Parathyroid adenoma (tissue), 2 donors: ENCODE measurements at regions not wholly inside any gene's neighbourhood (a gene's known extent, or its start where the extent isn't known, plus 50 kb on each side); places are given as distances from the start of the nearest gene placed in this dataset.

Experiments
- H2AFZ ChIP-seq: fragments of 300-600 bp; sonication (generic); one replicate; pipeline ENCODE4 v1.7.0; 2017; ENCODE audit warnings: antibody characterized with exemption, mild to moderate bottlenecking
- H3K27ac ChIP-seq: fragments of 300-600 bp; sonication (generic); one replicate; pipeline ENCODE4 v1.7.0; 2017
- H3K27me3 ChIP-seq: fragments of 300-600 bp; sonication (generic); one replicate; pipeline ENCODE4 v1.7.0; 2017; ENCODE audit warnings: low read length; ENCODE audit not compliant: control insufficient read depth, insufficient read depth
- H3K36me3 ChIP-seq: fragments of 300-600 bp; sonication (generic); one replicate; pipeline ENCODE4 v1.7.0; 2017; ENCODE audit warnings: low read length; ENCODE audit not compliant: control insufficient read depth, insufficient read depth
- H3K4me1 ChIP-seq: fragments of 300-600 bp; sonication (generic); one replicate; pipeline ENCODE4 v1.7.0; 2017; ENCODE audit warnings: control low read depth
- H3K4me2 ChIP-seq: fragments of 300-600 bp; sonication (generic); one replicate; pipeline ENCODE4 v1.7.0; 2017; ENCODE audit warnings: low read length
- H3K4me3 ChIP-seq: fragments of 300-600 bp; sonication (generic); one replicate; pipeline ENCODE4 v1.7.0; 2017; ENCODE audit warnings: low read depth, low read length
- H3K79me2 ChIP-seq: fragments of 300-600 bp; sonication (generic); one replicate; pipeline ENCODE4 v1.7.0; 2017; ENCODE audit warnings: control low read depth
- H3K9ac ChIP-seq: fragments of 300-600 bp; sonication (generic); one replicate; pipeline ENCODE4 v1.7.0; 2017; ENCODE audit warnings: mild to moderate bottlenecking
- H3K9me3 ChIP-seq: fragments of 300-600 bp; sonication (generic); one replicate; pipeline ENCODE4 v1.7.0; 2017; ENCODE audit warnings: low read length; ENCODE audit not compliant: control insufficient read depth
- TF ChIP-seq, protein P1 (sequence below): fragments of 300-600 bp; sonication (generic); IDR thresholded peaks from one replicate; pipeline ENCODE4 v1.7.0; 2017; ENCODE audit warnings: antibody characterized with exemption, mild to moderate bottlenecking
- donor health status: primary hyperparathyroidism.

DNA sequence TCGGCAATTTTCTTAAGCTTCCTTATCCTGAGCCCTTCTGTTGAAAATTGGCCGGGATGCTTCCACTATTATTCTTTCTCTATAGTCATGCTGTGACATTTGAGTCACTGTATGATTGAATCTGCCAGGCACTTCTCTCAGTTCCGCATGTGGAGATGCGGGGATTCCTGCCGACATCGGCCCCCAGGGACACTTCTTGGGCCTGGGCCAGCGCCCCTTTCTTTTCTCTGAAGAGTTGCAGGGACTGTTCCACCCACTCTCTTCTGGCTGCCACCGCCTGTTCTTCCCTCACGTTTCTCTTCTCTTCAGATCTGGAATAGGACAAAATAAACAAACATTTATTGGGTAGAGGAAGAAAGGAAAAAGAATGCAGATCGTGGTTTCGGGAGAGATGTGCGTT, 310.1 kb downstream of the ETNK1 start:
- Histone ChIP-seq H3K4me2 (no peak overlapping the region), H3K79me2 (no peaks in the 10 kb centered on the region), H3K9me3 (no peaks in the 10 kb centered on the region), H3K9ac (no peak overlapping the region), H3K4me3 (no peak overlapping the region), H2AFZ (no peak overlapping the region), H3K27ac (no peak overlapping the region), H3K36me3 (no peaks in the 10 kb centered on the region), H3K4me1 (no peaks in the 10 kb centered on the region), H3K27me3 (no peaks in the 10 kb centered on the region)
- TF ChIP-seq, protein P1, sequence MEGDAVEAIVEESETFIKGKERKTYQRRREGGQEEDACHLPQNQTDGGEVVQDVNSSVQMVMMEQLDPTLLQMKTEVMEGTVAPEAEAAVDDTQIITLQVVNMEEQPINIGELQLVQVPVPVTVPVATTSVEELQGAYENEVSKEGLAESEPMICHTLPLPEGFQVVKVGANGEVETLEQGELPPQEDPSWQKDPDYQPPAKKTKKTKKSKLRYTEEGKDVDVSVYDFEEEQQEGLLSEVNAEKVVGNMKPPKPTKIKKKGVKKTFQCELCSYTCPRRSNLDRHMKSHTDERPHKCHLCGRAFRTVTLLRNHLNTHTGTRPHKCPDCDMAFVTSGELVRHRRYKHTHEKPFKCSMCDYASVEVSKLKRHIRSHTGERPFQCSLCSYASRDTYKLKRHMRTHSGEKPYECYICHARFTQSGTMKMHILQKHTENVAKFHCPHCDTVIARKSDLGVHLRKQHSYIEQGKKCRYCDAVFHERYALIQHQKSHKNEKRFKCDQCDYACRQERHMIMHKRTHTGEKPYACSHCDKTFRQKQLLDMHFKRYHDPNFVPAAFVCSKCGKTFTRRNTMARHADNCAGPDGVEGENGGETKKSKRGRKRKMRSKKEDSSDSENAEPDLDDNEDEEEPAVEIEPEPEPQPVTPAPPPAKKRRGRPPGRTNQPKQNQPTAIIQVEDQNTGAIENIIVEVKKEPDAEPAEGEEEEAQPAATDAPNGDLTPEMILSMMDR = no peak

- Histone ChIP-seq H3K79me2 (no peaks in the 10 kb centered on the region), H3K9ac (no peak overlapping the region), H3K9me3 (no peaks in the 10 kb centered on the region), H3K36me3 (no peaks in the 10 kb centered on the region), H3K4me3 (no peak overlapping the region), H2AFZ (no peak overlapping the region), H3K27me3 (no peaks in the 10 kb centered on the region), H3K4me2 (no peak overlapping the region), H3K27ac (no peak overlapping the region), H3K4me1 (no peaks in the 10 kb centered on the region)
- TF ChIP-seq, protein P1 = no peak
Observed at GRCh38 chr12:22935501-22935900, 310.5 kb downstream of the ETNK1 start.

GRCh38 chr12:22938323-22938722, 313.4 kb downstream of the ETNK1 start:
- H3K9me3 ChIP-seq = no peaks in the 10 kb centered on the region
- TF ChIP-seq, protein P1 = no peak
- H3K4me2 ChIP-seq = no peak overlapping the region
- H3K4me3 ChIP-seq = no peak overlapping the region
- no peaks in the 10 kb centered on the region for H3K36me3 ChIP-seq
- no peak overlapping the region for H3K9ac ChIP-seq
- H3K27me3 ChIP-seq = no peaks in the 10 kb centered on the region
- no peaks in the 10 kb centered on the region for H3K79me2 ChIP-seq
- H3K4me1 ChIP-seq = no peaks in the 10 kb centered on the region
- H3K27ac ChIP-seq = no peak overlapping the region
- no peak overlapping the region for H2AFZ ChIP-seq

DNA sequence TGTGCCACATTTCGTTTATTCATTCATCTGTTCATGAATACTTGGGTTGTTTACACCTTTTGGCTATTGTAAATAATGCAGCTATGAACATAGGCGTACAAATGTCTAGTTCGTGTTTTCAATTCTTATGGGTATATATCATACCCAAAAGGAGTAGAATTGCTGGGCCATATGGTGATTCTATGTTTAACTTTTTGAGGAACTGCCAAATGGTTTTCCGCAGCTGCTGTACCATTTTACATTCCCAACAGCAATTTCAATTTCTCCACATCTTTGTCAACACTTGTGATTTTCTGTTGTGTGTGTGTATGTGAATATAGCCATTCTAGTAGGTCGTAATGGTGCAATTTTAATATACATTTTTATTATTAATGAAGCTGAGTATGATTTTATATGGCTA, 326.2 kb downstream of the ETNK1 start:
- Histone ChIP-seq H2AFZ (no peak overlapping the region), H3K4me1 (no peaks in the 10 kb centered on the region)

DNA sequence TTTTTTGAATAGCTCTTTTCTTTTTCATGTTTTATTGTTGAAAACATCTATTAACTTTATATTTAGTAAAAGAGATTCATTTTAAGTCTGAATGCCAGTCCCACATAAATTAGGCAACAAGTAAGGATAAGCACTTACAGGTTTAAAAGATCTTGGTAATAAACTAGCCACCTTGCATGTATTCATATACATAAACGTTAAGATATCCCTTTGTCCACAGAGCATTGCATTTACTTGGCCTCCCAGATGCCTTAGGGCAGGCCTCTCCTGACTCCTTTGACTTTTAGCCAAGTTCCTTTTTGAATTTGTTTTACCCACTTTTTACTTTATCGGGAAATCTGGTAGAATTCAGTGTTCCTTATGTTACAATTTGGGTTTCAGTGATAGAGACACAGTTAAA, 331.7 kb downstream of the ETNK1 start:
- Histone ChIP-seq H3K9me3 (no peaks in the 10 kb centered on the region), H3K27ac (no peak overlapping the region), H3K79me2 (no peaks in the 10 kb centered on the region), H2AFZ (no peak overlapping the region), H3K4me2 (no peak overlapping the region), H3K9ac (no peak overlapping the region), H3K4me3 (no peak overlapping the region), H3K36me3 (no peaks in the 10 kb centered on the region), H3K4me1 (no peaks in the 10 kb centered on the region), H3K27me3 (no peaks in the 10 kb centered on the region)
- TF ChIP-seq, protein P1 = no peak

More for the DNA sequence above, 326.2 kb downstream of the ETNK1 start:
- no peaks in the 10 kb centered on the region for H3K79me2 ChIP-seq
- H3K36me3 ChIP-seq = no peaks in the 10 kb centered on the region
- no peak overlapping the region for H3K9ac ChIP-seq
- no peak overlapping the region for H3K4me2 ChIP-seq
- TF ChIP-seq, protein P1 = no peak
- H3K27me3 ChIP-seq = no peaks in the 10 kb centered on the region
- H3K9me3 ChIP-seq = no peaks in the 10 kb centered on the region
- no peak overlapping the region for H3K4me3 ChIP-seq
- no peak overlapping the region for H3K27ac ChIP-seq
